Activated naive CD8-positive, alpha-beta T cell treated with anti-CD3 and anti-CD28 coated beads for 36 hours (primary cell): ENCODE measurements at regions not wholly inside any gene's neighbourhood (a gene's known extent, or its start where the extent isn't known, plus 50 kb on each side); places are given as distances from the start of the nearest gene placed in this dataset.
"Not testable (repeated sequence)": the region's sequence is repeated elsewhere in the genome, so short reads cannot be mapped to it uniquely, and the experiment has no call there.

Experiments
- DNase-seq: peaks from one replicate; pipeline ENCODE4 v3.0.0; 2021
- H3K27ac Mint-ChIP-seq: one replicate; pipeline ENCODE4 v1.8.0; 2022; ENCODE audit warnings: mild to moderate bottlenecking, moderate library complexity, mixed read lengths
- H3K27me3 Mint-ChIP-seq: one replicate; pipeline ENCODE4 v1.8.0; 2022; ENCODE audit warnings: mild to moderate bottlenecking, mixed read lengths
- H3K36me3 Mint-ChIP-seq: one replicate; pipeline ENCODE4 v1.8.0; 2021; ENCODE audit warnings: mild to moderate bottlenecking, mixed read lengths
- H3K4me1 Mint-ChIP-seq: one replicate; pipeline ENCODE4 v1.8.0; 2021; ENCODE audit warnings: mixed read lengths
- H3K4me3 Mint-ChIP-seq: one replicate; pipeline ENCODE4 v1.8.0; 2022; ENCODE audit warnings: mild to moderate bottlenecking, moderate library complexity, mixed read lengths
- H3K9me3 Mint-ChIP-seq: one replicate; pipeline ENCODE4 v1.8.0; 2022; ENCODE audit warnings: mixed read lengths

GRCh38 chr1:163443863-163444262, 122.1 kb downstream of the NUF2 start:
- no peaks in the 10 kb centered on the region for H3K4me1 Mint-ChIP-seq
- H3K27ac Mint-ChIP-seq = no peak overlapping the region
- H3K9me3 Mint-ChIP-seq = no peaks in the 10 kb centered on the region
- H3K4me3 Mint-ChIP-seq = no peak overlapping the region
- H3K36me3 Mint-ChIP-seq = no peaks in the 10 kb centered on the region
- no peak for DNase-seq
- H3K27me3 Mint-ChIP-seq = no peaks in the 10 kb centered on the region

DNA sequence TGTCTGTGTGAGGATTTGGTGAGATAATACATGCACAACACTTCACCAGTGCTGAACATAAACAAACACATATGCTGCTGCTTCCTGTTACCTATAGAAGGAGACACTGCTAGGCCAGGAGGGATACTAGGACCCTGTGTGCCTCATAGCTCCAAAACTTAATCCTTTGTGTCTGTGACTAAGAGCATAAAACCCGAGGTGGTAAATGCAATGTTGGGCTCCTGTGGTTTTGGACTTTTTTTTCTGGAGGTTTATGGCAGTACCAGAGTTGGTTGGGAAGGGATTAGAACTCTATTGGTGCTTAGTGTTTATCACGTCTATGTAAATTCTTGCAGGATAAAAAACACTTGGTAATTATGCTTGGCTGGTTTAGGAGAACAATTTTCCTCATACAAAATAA, 122.9 kb downstream of the NUF2 start:
- no peaks in the 10 kb centered on the region for H3K27me3 Mint-ChIP-seq
- no peaks in the 10 kb centered on the region for H3K4me1 Mint-ChIP-seq
- H3K36me3 Mint-ChIP-seq = no peaks in the 10 kb centered on the region
- no peak for DNase-seq
- H3K4me3 Mint-ChIP-seq = no peak overlapping the region
- no peaks in the 10 kb centered on the region for H3K9me3 Mint-ChIP-seq
- no peak overlapping the region for H3K27ac Mint-ChIP-seq

DNA sequence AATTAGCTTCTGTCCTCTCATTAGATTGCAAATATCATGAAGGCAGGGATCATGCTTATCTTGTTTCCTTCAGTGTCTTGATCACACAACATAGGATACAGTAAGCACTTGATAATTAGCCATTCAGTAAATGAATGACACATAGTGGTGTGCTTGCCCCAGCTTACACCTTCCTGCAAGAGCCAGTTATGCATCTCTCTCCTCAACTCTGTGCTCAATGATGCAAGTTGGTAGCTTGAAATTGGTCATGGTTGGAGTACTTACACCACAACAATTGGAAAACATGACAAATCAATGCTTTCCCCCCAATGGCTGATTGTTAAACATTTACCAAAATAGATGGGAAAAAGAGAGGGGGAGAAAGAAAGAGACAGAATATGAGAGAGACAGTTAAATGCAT, 129.2 kb downstream of the NUF2 start:
- no peak overlapping the region for H3K4me3 Mint-ChIP-seq

DNA sequence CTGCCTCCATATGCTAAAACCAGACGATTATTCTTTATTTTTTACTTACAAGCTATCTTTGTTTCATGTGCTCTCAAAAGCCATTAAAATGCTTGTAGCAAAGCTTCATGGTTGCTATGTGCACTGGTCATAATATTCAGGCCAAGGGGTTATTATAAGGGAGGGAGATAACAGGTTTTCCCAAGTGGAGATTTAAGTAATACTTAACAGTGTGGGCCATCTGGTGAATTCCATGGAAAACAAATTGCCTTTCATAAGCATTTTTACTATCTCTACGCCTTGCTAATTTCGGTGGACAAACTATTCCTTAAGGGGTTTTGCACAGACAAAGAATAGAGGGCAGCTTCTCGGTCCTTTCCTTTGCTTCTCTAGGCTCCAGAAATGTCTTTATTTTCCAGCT, 137.8 kb downstream of the NUF2 start:
- Mint-ChIP-seq H3K4me3 (no peak overlapping the region), H3K27me3 (peaks cover 8% of the 10 kb centered on the region), H3K4me1 (no peaks in the 10 kb centered on the region), H3K9me3 (no peaks in the 10 kb centered on the region), H3K36me3 (no peaks in the 10 kb centered on the region), H3K27ac (no peak overlapping the region)
- no peak for DNase-seq

More for the DNA sequence above, 129.2 kb downstream of the NUF2 start:
- H3K36me3 Mint-ChIP-seq = no peaks in the 10 kb centered on the region
- DNase-seq = no peak
- peaks cover 1% of the 10 kb centered on the region for H3K9me3 Mint-ChIP-seq
- H3K27ac Mint-ChIP-seq = no peak overlapping the region
- no peaks in the 10 kb centered on the region for H3K4me1 Mint-ChIP-seq
- no peaks in the 10 kb centered on the region for H3K27me3 Mint-ChIP-seq

DNA sequence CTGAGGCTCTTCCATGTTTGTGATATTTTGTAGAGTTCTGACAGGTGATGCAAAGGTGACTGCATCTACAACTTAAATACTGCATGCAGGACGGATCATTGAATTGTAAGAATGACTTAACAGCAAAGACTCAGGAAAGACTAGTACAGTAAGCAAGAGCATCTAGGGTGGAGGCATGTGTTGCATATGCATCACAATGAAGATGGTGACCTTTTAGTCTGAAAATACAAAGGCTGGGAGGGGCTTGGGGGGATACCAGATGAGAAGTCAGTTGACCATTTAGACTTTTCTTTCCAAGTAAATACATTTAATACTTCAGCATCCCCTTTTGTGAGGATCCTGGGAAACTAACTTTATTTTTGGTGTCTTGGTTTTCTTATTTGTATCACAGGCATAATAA, 145.5 kb downstream of the NUF2 start:
- Mint-ChIP-seq H3K27me3 (no peaks in the 10 kb centered on the region), H3K4me1 (no peaks in the 10 kb centered on the region), H3K4me3 (no peak overlapping the region), H3K9me3 (no peaks in the 10 kb centered on the region), H3K27ac (no peak overlapping the region), H3K36me3 (no peaks in the 10 kb centered on the region)
- no peak for DNase-seq

DNA sequence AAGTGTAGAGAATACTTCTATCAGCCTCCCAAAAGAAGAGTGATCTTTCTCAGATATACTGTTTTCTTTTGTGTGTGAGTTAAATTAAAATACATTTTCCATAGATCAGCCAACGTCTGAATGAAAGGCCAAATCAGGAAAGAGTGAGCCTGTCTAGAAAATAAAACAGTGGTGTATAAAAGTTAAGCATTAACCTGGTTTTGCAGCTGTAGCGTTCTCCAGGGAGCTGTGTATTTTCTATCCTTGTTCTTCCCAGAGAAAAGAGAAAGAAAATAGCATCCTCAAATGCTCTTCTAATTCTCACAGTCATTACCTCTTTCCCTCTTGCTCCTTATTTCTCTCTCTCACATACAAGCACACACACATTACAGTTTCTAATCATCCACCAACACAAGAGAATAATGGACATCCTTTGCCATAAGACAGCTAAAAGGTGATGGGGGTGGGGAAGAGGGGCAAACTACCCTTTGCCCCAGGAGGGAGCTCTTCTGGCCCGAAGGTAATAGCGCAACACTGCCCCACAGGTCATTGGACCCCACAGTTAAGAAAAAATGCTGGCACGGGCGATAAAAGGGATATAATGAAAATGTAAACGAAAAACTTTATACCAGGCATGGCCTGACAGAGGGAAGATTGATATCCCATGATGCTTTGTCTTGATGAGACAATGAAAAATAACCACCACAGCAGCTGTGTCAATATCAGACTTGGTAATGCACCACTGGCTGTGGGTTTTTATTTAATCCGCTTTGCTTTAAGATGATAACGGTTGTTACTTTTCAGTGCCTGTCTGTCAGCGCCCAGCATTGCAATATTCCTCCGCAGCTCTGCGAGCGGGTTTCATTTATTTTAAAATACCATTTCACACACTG, 150.3 kb downstream of the NUF2 start:
- no peak overlapping the region for H3K27ac Mint-ChIP-seq
- H3K4me1 Mint-ChIP-seq = no peaks in the 10 kb centered on the region
- DNase-seq = no peak
- H3K4me3 Mint-ChIP-seq = no peak overlapping the region
- H3K27me3 Mint-ChIP-seq = no peaks in the 10 kb centered on the region
- H3K9me3 Mint-ChIP-seq = no peaks in the 10 kb centered on the region
- no peaks in the 10 kb centered on the region for H3K36me3 Mint-ChIP-seq

DNA sequence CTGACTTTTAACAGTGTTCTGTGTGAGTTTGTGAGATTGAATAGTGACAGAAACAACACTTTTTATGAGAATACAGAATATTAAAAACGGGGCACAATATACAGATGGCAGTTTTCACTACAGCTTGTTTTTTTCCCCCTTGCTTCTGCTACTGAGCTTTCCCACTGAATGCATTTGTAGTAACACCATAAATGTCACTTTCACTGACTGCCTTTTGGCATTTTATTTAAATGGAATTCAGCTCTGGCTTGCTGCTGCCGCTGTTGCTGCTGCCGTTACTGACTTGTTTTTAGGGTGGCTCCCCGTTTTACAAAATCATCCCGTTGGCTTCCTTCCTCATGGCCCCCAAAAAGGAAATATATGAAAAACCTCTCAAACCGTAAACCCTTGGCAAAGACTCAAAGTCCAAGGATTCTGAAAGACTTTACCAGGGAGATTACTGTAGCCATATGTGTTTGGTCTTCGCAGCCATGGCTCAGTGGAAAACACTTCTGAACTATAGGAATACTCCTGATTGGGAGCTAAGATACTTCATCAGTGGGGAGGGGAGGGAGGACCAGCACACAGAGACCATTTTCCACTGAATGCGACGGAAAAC, 151.0 kb downstream of the NUF2 start:
- Mint-ChIP-seq H3K27ac (no peak overlapping the region), H3K9me3 (no peaks in the 10 kb centered on the region), H3K4me3 (no peak overlapping the region)

GRCh38 chr1:163477276-163477830, 155.6 kb downstream of the NUF2 start:
- Mint-ChIP-seq H3K4me3 (no peak overlapping the region), H3K36me3 (no peaks in the 10 kb centered on the region), H3K27me3 (no peaks in the 10 kb centered on the region), H3K4me1 (no peaks in the 10 kb centered on the region), H3K27ac (no peak overlapping the region), H3K9me3 (peaks cover 10% of the 10 kb centered on the region)
- DNase-seq = no peak

More for the DNA sequence above, 151.0 kb downstream of the NUF2 start:
- Mint-ChIP-seq H3K36me3 (no peaks in the 10 kb centered on the region), H3K27me3 (no peaks in the 10 kb centered on the region), H3K4me1 (no peaks in the 10 kb centered on the region)
- no peak for DNase-seq

DNA sequence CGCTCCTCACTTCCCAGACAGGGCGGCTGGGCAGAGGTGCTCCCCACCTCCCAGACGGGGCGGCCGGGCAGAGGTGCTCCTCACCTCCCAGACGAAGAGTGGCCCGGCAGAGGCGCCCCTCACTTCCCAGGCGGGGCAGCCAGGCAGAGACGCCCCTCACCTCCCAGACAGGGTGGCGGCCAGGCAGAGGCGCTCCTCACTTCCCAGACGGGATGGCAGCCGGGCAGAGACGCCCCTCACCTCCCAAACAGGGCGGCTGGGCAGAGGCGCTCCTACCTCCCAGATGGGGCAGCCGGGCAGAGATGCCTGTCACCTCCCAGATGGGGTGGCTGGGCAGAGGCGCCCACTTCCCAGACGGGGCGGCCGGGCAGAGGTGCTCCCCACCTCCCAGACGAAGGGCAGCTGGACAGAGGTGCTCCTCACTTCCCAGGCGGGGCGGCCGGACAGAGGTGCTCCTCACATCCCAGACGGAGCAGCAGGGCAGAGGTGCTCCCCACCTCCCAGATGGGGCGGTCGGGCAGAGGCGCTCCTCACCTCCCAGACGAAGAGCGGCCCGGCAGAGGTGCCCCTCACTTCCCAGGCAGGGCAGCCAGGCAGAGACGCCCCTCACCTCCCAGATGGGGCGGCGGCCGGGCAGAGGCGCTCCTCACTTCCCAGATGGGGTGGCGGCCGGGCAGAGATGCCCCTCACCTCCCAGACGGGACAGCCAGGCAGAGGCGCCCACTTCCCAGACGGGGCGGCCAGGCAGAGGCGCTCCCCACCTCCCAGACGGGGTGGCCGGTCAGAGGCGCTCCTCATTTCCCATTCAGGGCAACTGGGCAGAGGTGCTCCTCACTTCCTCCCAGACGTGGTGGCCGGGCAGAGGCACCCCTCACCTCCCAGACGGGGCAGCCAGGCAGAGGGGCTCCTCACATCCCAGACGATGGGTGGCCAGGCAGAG, 176.9 kb downstream of the NUF2 start:
- H3K9me3 Mint-ChIP-seq, DNase-seq, H3K36me3 Mint-ChIP-seq, H3K4me3 Mint-ChIP-seq, H3K27me3 Mint-ChIP-seq, H3K27ac Mint-ChIP-seq, H3K4me1 Mint-ChIP-seq: not testable (repeated sequence)

- no peaks in the 10 kb centered on the region for H3K27me3 Mint-ChIP-seq
- no peaks in the 10 kb centered on the region for H3K36me3 Mint-ChIP-seq
- H3K4me1 Mint-ChIP-seq = no peaks in the 10 kb centered on the region
These were observed 182.7 kb downstream of the NUF2 start for GRCh38 chr1:163504331-163504978.

DNA sequence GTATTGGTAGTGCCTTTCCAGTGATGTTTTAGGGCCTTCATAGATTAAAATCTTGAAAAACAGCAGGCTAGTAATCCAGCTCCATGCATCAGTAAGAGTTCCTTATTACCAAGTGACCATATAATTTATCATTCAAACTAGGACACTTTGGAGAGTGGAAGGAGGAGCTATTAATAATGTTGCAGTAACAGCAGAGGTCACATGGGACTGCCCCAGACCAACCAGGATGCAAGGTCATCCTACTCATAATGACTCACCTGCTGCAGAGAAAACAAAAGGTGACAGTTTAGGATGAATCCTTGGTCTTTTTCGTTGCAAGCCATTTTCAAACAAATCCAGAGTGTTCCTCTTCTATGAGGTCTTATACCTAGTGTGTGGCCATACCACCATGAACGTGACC, 187.4 kb downstream of the NUF2 start:
- no peak for DNase-seq
- Mint-ChIP-seq H3K9me3 (no peaks in the 10 kb centered on the region), H3K27ac (no peak overlapping the region), H3K4me1 (no peaks in the 10 kb centered on the region), H3K4me3 (no peak overlapping the region), H3K36me3 (no peaks in the 10 kb centered on the region), H3K27me3 (no peaks in the 10 kb centered on the region)

More at GRCh38 chr1:163504331-163504978, 182.7 kb downstream of the NUF2 start:
- no peaks in the 10 kb centered on the region for H3K9me3 Mint-ChIP-seq
- no peak overlapping the region for H3K4me3 Mint-ChIP-seq
- H3K27ac Mint-ChIP-seq = no peak overlapping the region
- no peak for DNase-seq

DNA sequence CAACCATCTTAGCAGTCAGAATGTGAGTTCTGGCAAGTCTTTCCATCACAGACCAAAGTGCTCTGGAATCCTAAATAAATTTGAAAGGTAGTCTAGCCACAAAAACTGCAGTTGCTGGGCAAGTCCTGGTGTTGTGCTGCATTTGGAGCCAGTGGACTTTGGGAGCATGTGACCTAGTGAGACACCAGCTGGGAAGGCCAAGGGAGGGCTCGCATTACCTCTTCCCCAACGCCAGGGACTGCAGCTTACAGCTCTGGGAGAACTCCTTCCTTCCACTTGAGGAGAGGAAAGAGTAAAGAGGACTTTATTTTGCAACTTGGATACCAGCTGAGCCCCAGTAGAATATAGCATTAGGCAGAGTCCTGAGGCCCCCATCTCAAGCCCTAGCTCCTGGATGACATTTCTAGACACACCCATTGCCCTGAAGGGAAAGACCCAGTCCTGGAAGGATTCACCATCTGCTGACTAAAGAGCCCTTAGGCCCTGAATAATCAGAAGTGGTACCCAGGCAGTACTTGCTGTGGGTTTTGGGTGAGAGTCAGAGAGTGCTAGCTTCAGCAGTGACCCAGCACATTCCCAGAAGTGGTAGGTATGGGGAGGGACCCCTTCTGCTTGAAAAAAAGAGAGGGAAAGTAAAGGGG, 190.7 kb downstream of the NUF2 start:
- no peak for DNase-seq
- Mint-ChIP-seq H3K9me3 (peaks cover 5% of the 10 kb centered on the region), H3K27me3 (no peaks in the 10 kb centered on the region)

DNA sequence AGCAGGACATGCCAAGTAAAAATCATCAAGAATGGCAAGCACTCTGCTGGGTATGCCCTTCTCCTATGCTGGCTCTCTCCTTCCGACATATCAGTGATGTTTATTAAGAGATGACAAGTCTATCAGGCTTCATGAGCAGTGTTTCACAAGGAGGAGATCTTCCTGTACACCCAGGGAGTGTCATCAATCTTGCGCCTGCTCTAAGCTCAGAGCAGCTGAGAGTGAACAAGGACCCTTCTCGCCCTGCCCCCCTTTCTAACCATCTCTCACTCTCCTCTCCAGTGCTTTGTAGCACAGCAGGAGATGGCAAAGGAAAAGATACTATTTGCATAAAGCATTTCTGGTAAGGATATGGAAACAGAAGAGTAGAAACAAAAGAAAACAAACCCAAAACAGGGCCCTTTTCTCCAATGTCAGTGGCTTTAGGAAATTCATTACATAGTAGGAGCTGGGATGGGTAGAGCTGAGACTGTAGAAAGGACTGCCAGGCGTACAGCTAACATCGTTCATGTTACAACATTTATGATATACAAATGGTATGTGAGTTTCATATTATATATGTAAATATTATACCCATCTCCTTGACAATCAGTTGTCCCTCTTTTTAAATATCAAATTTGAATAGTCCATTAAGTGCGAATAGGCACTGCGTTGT, 201.7 kb downstream of the NUF2 start:
- no peak for DNase-seq
- peaks cover 12% of the 10 kb centered on the region for H3K9me3 Mint-ChIP-seq
- H3K27ac Mint-ChIP-seq = no peak overlapping the region
- H3K4me1 Mint-ChIP-seq = no peaks in the 10 kb centered on the region
- H3K27me3 Mint-ChIP-seq = peaks cover 4% of the 10 kb centered on the region
- no peak overlapping the region for H3K4me3 Mint-ChIP-seq
- no peaks in the 10 kb centered on the region for H3K36me3 Mint-ChIP-seq

More for the DNA sequence above, 190.7 kb downstream of the NUF2 start:
- H3K27ac Mint-ChIP-seq = no peak overlapping the region
- no peaks in the 10 kb centered on the region for H3K4me1 Mint-ChIP-seq
- no peaks in the 10 kb centered on the region for H3K36me3 Mint-ChIP-seq
- no peak overlapping the region for H3K4me3 Mint-ChIP-seq
